Right lobe of liver (tissue), 6 donors: ENCODE measurements at regions not wholly inside any gene's neighbourhood (a gene's known extent, or its start where the extent isn't known, plus 50 kb on each side); places are given as distances from the start of the nearest gene placed in this dataset.
A peak's percentile ranks its signal among the peaks of the same experiment; 100 is the strongest.
"Not testable (repeated sequence)": the region's sequence is repeated elsewhere in the genome, so short reads cannot be mapped to it uniquely, and the experiment has no call there.

Experiments
- ATAC-seq, 4 donors: fragments of 200-7000 bp; cut with Tn5 transposase; one replicate each; pipeline ENCODE4 v1.9.1; 2020; ENCODE audit warnings: mild to moderate bottlenecking in 4 of 4, moderate library complexity in 4 of 4
- DNase-seq, 3 donors: peaks; one replicate each; pipeline ENCODE4 v3.0.0-alpha.2; 2020
- H3K27ac ChIP-seq, 3 donors: fragments of 200-600 bp; one replicate each; pipeline ENCODE4 v1.8.0; 2022
- H3K27me3 ChIP-seq, 2 donors: fragments of 200-600 bp; one replicate each; pipeline ENCODE4 v1.8.0; 2022
- H3K36me3 ChIP-seq, 4 donors: fragments of 200-600 bp; sonication (generic) in 1 of 4; one replicate each; pipeline versions ENCODE4 v1.5.1 to v1.8.0; 2017 to 2022; ENCODE audit warnings: control low read depth in 1 of 4
- H3K4me1 ChIP-seq, 4 donors: fragments of 200-600 bp; sonication (generic) in 1 of 4; one replicate each; pipeline versions ENCODE4 v1.5.1 to v1.8.0; 2017 to 2022; ENCODE audit warnings: control low read depth in 1 of 4
- H3K4me3 ChIP-seq, 3 donors: fragments of 200-600 bp; one replicate each; pipeline ENCODE4 v1.8.0; 2022
- H3K9me3 ChIP-seq, 4 donors: fragments of 200-600 bp; sonication (generic) in 1 of 4; one replicate each; pipeline versions ENCODE4 v1.5.1 to v1.8.0; 2017 to 2022; ENCODE audit warnings: control low read depth in 1 of 4
- POLR2A ChIP-seq: fragments of 450-650 bp; IDR thresholded peaks from one replicate; pipeline ENCODE4 v1.6.1; 2017; ENCODE audit warnings: antibody characterized with exemption, mild to moderate bottlenecking
- WGBS: methylation state at CpG from one replicate; pipeline ENCODE4 v1.1.6; 2018; ENCODE audit warnings: low coverage, low lambda C conversion rate; ENCODE audit not compliant: insufficient coverage; ENCODE audit errors: missing lambda C conversion rate; 5-methylcytosine and 5-hydroxymethylcytosine counted together
- intact Hi-C, 2 donors: fragments of 100-400 bp; cut with DNase I; formaldehyde crosslinking; loops; one replicate each; pipeline versions ENCODE4 v1.11.2 to v1.14.1; 2022
- donor health status: DM: no; HTN: yes; CAD: no.
- donor health status: DM: no; HTN: no; CAD: no.
- donor health status: DM: no; HTN: no; CAD: no.
- donor health status: DM: no; HTN: yes; CAD: no.
- donor health status: DM: no; HTN: yes; CAD: no.

DNA sequence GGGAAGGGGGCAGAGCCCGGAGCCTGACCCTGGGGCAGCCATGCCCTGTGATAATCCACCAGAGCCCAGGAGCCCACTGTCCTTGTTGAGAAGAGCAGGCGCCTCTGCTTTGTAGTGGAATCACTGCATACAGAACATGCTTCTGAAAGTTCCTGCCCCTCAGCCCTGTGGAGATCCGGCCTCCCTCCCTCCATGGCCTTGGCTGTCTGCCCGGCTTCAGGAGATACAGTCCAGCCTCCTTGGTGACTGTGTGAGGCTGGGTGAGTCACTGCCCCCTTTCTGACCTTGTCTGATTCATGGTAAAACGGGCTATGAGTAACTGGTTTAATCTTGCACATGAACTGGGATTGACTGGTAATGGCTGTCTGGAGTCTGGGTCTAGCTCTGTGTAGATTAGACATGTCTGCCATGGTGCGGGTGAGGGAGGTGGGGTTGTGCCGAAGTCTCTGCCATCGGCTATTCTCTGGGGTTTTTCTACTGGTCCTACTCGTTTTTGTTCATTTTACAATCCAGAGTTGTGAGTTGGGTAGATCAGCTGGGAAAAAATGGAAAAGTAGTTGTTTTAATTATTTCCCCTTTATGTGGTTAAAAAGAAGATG lies 141.2 kb downstream of the NPIPB11 start:
- ATAC-seq: peak; percentile 50 to 66 (median 63)
- H3K9me3 ChIP-seq, H3K4me3 ChIP-seq, H3K27me3 ChIP-seq, intact Hi-C loops, H3K36me3 ChIP-seq: not testable (repeated sequence)
- peaks cover 0 to 16% (median 6%) of the 10 kb centered on the region in 4 donors for H3K4me1 ChIP-seq
- 53% methylated on average over 6 of the region's 9 CpGs for WGBS
- peak overlapping the region; percentile 13 to 57 (median 44) for H3K27ac ChIP-seq
- TF ChIP-seq POLR2A: peak; percentile 18
- DNase-seq: peak; percentile 86 to 95 (median 88)

DNA sequence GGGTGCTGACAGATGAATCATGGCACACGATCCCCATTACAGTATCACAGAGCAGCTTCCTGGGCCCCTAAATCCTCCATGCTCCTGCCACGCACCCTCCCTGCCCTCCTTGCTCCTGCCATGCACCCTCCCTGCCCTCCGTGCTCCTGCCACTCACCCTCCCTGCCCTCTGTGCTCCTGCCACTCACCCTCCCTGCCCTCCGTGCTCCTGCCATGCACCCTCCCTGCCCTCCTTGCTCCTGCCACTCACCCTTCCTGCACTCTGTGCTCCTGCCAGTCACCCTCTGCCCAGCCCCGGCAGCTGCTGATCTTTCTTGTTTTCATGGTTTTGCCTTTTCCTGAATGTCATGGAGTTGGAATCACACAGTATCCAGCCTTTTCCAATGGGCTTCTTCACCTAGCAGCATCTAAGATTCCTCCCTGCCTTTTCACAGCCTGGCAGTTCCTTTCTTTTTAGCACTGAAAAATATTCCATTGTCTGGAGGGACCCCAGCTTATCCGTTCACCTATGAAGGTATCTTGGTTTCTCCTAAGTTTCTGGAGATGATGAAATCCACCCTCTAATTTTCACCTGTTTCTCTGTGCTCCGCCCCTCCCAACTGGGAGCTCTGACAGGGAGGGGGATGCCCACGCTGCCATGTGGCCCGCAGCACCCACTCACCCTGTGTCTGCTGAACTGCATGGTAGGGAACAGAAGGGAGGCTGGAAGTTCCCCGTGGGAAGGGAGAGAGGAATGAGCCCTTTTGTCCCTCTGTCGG lies 142.3 kb downstream of the NPIPB11 start:
- H3K27me3 ChIP-seq, H3K4me3 ChIP-seq, intact Hi-C loops, DNase-seq, ATAC-seq, H3K36me3 ChIP-seq, H3K9me3 ChIP-seq: not testable (repeated sequence)
- 39% methylated on average over 6 of the region's 11 CpGs for WGBS
- Histone ChIP-seq H3K27ac (peak overlapping the region; percentile 13 to 57 (median 44)), H3K4me1 (peaks cover 0 to 21% (median 6%) of the 10 kb centered on the region in 4 donors)

DNA sequence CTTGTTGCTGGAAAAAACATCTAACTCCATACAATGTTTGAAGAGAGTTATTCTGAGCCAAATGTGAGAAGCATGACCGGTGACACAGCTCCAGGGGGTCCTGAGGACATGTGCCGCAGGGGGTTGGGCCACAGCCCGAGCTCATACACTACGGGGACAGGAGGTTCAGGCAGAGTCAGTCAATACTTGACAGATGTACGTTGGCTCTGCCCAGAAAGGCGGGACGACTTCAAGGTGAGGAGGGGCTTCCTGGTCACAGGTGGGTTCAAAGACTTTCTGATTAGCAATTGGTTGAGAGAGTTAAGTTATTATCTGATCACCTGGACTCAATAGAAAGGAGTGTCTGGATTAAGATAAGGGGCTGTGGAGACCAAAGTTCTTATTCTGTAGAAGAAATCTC lies 143.8 kb downstream of the NPIPB11 start:
- H3K27ac ChIP-seq: peak overlapping the region in 2 of 3 donors; percentile 75 to 96
- intact Hi-C loops, DNase-seq, H3K9me3 ChIP-seq, H3K4me3 ChIP-seq, H3K36me3 ChIP-seq, ATAC-seq, H3K27me3 ChIP-seq: not testable (repeated sequence)
- H3K4me1 ChIP-seq: peaks cover 0 to 23% (median 6%) of the 10 kb centered on the region in 4 donors
- 45% methylated on average over 7 of the region's 7 CpGs for WGBS

DNA sequence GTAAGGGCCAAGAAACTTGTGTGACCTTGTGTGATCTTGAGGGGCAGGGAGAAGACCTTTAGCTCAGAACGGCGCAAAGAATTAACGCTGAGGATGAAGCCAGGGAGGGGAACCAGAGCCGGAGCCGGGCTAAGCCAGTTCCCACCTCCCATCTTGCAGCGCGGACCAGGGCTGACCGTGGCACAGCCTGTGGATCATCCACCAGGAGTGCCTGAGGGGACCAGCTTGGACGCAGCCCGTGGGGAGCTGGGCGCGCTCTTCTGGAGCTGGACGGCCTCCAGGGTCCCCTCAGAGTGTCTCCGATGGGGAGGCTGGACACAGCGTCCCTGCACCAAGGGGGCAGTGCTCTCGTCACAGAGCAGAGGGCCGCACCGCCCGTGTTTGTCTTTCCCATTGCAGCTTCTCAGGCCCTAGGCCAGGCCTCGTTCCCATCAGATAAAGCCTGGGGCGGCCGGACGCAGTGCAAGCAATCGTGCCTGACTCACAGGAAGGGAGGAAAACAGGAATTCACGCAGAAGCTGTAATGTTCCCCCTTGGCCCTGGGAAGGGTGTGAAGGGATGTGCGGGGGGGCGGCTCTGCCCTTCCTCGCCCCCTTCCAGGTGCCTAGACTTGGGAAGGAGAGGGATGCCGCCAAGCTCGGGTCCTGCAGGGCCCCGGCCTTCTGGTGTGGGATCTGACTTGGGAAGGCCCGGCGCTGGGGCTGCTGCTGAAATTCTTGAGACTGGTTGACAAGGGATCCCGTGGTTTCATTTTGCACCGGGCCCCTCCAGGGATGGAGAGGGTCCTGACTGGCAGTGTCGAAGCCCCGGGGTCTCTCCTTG lies 144.9 kb downstream of the NPIPB11 start:
- Histone ChIP-seq H3K4me3 (peak overlapping the region; percentile 36 to 52 (median 52)), H3K27ac (peak overlapping the region; percentile 83 to 96 (median 93)), H3K4me1 (peaks cover 0 to 23% (median 6%) of the 10 kb centered on the region in 4 donors)
- H3K9me3 ChIP-seq, H3K27me3 ChIP-seq, intact Hi-C loops, H3K36me3 ChIP-seq: not testable (repeated sequence)
- DNase-seq: peak; percentile 64 to 84 (median 83)
- WGBS: 23% methylated on average over 11 of the region's 37 CpGs
- peak; percentile 69 to 85 (median 76) for ATAC-seq
- peak; percentile 84 for TF ChIP-seq POLR2A

DNA sequence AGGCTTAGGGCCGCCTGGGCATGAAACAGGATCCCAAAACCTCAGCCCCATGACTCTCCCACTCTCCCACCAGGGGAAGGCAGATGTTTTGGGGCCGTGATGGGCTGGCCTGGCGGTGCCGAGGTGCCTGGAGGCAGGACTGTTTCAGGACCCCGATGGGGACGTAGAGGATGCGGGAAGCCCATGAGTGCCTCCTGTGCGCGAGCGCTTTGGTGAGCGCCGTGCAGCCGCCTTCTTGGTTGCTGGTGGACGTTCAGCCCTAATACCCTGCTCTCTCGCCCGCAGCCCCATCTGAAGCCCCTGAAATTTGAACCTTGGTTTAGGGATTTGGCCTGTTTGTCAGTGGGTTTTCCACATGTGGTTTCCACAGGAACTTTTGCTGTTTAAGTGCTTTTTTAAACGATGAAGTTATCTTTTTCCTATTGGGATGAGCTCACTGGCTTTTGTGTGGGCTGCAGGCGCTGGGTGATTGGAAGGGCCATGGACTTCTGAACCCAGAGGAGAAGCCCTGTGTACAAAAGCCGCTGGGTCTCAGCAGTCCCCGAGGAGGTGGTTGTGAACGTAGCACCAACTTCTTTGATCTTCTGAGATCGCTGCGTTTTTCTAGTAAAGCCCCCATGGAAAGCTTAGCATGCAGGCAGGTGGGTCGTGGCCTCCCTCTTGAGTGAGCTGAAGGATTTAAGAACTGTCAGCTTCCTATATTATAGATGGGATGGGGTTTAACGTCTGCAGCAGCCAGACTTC lies 145.7 kb downstream of the NPIPB11 start:
- H3K36me3 ChIP-seq, intact Hi-C loops, H3K27me3 ChIP-seq, DNase-seq, H3K9me3 ChIP-seq: not testable (repeated sequence)
- Histone ChIP-seq H3K4me1 (peaks cover 0 to 23% (median 6%) of the 10 kb centered on the region in 4 donors), H3K27ac (peak overlapping the region; percentile 83 to 96 (median 93)), H3K4me3 (peak overlapping the region; percentile 36 to 52 (median 52))
- 43% methylated on average over 4 of the region's 25 CpGs for WGBS
- ATAC-seq: peak; percentile 15 to 48 (median 32)

DNA sequence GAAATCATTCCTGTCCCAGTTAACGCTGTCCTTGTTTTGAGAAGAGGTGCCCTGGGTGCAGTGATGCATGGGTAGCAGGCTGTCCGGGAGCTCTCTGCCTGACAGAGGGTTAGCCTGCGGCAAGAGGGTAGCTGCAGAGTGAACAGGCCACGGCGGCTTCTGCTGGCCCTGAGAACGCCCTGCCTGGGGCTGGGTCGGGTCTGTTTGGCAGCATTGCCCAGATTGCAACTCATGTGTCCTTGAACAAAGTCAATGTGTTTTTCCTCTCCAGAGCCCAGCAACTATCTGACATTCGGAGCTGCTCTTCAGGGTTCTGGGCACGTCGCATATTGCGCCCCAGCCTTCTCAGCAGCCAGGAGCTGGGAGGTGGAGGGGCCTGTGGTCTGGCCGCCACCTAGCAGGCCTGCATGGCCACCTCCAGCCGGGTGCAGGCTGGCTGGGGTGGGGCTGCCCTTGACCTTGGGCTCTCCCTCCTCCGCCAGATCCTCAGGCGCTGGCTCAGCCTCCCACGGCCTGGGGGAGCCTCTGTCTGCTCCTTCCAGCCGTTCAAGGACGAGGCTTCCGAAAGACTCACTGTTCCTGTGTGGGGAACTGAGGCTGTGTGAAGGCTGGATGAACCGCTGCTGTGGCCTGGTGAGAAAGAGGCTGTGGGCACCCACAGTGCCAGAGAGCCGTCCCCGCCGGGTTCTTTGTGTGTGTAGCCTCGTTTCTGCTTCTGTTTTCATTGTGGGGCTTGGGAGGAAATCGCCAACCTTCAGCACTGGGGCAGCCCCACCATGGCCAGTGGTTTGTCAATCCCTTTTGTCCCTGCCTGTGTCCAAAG lies 146.7 kb downstream of the NPIPB11 start:
- intact Hi-C loops: not testable (repeated sequence)

DNA sequence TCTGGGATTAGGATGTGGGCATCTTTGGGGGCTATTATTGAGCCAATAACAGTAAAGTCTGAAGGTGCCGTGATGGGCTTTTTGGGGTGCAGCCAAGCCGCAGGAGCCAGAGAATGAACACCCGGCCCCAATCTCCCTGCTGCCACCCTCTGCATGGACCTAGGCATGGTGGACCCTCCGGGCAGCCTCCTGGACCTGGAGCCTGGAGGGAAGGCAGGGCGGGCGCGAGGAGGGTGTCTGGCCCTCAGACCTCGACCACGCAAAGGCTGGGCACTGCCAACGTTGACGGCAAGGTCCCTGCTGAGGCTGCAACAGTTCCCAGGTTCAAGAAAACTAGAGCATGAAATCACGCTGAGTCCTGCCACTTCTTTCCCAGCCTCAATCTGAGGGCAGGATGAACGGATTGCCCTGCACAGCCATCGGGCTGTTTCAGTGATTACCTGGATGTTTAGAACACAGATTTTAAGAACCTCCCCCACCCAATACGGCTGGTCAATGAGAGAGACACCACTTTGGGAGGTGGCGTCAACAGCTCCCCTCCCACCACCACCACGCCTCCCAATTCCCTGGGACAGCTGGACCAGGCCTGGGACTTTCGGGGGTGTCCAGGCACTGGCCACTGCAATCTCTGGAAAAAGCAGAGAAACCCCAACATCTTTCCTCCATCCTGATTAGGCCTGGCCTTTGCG lies 147.4 kb downstream of the NPIPB11 start:
- Histone ChIP-seq H3K27ac (peak overlapping the region; percentile 83 to 96 (median 93)), H3K4me3 (peak overlapping the region in 2 of 3 donors; percentile 52), H3K4me1 (peaks cover 0 to 17% (median 6%) of the 10 kb centered on the region in 4 donors)
- ATAC-seq (peak in 1 of 4 donors; percentile 8), DNase-seq (peak in 1 of 3 donors; percentile 70)
- intact Hi-C loops, H3K9me3 ChIP-seq, H3K27me3 ChIP-seq, H3K36me3 ChIP-seq: not testable (repeated sequence)
- 65% methylated on average over 7 of the region's 19 CpGs for WGBS

More for the DNA sequence above, 146.7 kb downstream of the NPIPB11 start:
- ATAC-seq (peak; percentile 17 to 51 (median 48)), DNase-seq (peak; percentile 54 to 69 (median 67))
- Histone ChIP-seq H3K27ac (peak overlapping the region; percentile 83 to 96 (median 93)), H3K4me1 (peaks cover 0 to 19% (median 6%) of the 10 kb centered on the region in 4 donors), H3K4me3 (peak overlapping the region; percentile 36 to 52 (median 52))
- 37% methylated on average over 7 of the region's 25 CpGs for WGBS
- not testable (repeated sequence) for H3K9me3 ChIP-seq, H3K27me3 ChIP-seq, H3K36me3 ChIP-seq
- TF ChIP-seq POLR2A: peak; percentile 54
